AML-193 (cell line): ENCODE measurements at regions not wholly inside any gene's neighbourhood (a gene's known extent, or its start where the extent isn't known, plus 50 kb on each side); places are given as distances from the start of the nearest gene placed in this dataset.

ENCODE experiments used
- DNase-seq, 2 experiments: peaks; one replicate each; lab custom pipeline; 2025; lab: John Stamatoyannopoulos, UW

GRCh38 chr6:82015043-82015442 lies 232.5 kb downstream of the IBTK start:
- DNase-seq = peak; percentile 16 to 23

GRCh38 chr6:82013561-82014530 lies 233.7 kb downstream of the IBTK start:
- no peak for DNase-seq

- DNase-seq = peak; percentile 63 to 70
Observed at GRCh38 chr6:82006027-82006738, 241.4 kb downstream of the IBTK start.

DNA sequence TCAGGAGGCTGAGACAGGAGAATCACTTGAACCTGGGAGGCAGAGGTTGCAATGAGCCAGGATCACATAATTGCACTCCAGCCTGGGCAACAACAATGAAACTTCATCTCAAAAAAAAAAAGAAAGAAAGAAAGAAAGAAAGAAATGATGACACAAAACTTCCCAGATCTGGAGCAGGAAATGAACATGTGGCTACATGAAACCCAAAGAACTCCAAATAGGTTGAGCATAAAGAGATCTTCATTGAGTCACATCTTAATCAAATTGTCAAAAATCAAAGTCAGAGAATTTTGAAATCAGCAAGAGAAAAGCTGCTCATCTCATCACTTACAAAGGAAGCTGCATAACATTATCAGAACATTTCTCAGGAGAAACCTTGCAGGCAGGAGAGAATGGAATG lies 247.0 kb downstream of the IBTK start:
- DNase-seq = no peak

DNA sequence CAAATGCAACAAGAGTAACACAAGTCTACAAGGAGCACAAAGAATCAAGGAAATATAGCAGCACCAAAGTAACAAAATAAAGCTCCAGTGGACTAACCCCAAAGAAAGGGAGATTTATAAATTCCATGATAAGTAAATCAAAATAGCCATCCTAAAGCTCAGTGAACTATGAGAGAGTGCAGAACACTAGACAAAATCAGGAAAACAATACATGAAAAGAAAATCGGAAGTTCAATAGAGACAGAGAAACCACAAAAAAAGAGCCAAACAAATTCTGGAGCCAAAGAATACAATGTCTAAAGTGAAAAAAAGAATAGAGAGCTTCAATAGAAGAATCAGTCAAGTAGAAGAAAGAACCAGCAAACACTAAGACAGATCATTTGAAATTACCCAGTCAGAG lies 247.3 kb upstream of the TENT5A start:
- DNase-seq = no peak

DNA sequence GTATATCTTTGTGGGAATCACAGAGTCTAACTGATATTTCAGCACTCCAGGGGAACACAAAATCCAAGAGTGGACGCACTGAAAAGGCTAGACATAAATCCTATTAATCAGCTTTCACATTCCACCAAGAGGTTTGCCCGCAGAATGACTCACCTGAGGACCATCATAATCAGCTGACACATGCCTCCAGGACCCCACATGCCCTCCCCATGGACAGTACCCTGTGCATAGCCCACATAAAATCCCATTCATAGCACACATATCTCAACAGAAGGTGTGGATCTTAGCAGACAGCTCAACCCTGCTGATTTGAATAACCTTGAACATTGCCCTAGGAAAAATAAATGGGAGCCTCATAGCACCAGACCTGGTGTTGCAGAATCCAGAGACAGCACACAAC lies 246.8 kb upstream of the TENT5A start:
- no peak for DNase-seq

- DNase-seq = no peak
Observed at GRCh38 chr6:81998432-81998831, 246.0 kb upstream of the TENT5A start.

DNA sequence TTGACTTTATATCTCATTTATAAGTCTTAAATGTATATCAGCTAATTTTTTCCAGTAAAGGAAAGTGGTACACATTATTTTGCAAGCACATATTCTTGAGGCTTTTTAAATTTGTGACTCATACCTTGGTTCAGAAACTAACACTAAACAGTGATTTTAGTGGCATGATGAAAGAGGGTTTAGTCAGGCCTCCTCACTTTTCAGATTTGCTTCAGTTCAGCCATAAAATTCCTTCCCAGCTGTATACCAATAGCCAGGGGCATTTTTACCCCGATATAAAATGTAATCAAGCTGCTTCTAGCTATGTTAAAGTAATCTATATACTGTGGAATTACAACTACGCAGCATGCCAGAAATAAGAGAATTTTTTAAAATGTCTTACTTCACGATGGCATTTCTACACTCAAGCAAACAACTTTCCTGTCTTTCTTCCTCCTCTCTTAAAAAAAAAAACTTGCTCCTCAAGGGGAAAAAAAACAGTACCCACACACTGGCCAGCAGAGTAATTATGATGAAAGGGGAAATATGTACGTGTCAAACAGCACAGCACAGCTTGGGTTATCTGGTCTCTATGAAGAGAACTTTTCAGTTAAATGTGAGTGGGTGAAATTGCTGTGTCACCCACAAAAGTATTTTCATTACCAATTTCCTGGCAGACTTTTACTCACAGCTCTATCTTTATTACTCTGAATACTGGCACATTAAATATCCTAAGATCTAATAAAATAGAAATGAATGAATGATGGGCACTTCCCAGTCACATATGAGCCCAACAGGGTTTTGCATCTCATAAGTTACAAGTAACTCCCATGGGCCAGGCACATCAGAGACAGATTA lies 244.8 kb upstream of the TENT5A start:
- peak; percentile 77 to 84 for DNase-seq

GRCh38 chr6:81996414-81996813 lies 243.9 kb upstream of the TENT5A start:
- DNase-seq = no peak

GRCh38 chr6:81995548-81996289 lies 243.2 kb upstream of the TENT5A start:
- DNase-seq = no peak

GRCh38 chr6:81988871-81989270 lies 236.4 kb upstream of the TENT5A start:
- DNase-seq = no peak

DNA sequence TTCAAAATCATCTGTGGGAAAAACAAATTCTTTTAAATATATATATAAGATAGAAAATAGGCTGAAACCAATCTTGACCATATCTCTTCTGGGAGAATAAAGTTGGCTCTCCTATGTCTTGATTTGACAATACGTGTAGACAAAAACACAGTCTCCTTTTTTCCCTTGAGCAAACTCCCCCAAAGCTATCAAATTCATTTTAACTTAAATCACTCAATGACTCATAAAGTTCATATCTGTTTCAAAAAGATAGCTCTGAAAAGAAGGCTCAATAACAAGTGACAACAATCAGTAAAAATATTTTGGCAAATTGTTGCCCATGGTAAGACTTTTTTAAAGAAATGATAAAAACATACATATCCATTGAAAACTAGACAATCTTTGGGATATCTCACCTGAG lies 236.0 kb upstream of the TENT5A start:
- no peak for DNase-seq

- DNase-seq = no peak
Observed at GRCh38 chr6:81987293-81987692, 234.8 kb upstream of the TENT5A start.

DNA sequence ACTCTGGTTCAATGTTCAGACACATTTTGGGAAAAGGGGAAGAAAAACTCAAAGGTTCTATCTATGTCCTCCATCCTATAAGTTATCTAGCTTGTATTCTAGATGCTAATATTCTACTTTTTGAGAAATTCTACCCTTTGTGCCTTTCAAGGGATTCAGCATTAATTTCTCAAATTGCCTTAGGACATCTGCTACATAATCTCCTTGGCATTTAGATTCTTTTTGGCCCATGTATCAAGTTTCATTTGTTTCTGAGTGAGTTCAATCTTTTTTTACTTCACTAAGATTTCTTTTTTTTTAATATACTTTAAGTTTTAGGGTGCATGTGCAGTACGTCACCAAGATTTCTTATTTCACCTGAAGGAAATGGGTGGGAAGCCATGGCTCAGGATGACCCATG lies 232.7 kb upstream of the TENT5A start:
- DNase-seq = no peak

DNA sequence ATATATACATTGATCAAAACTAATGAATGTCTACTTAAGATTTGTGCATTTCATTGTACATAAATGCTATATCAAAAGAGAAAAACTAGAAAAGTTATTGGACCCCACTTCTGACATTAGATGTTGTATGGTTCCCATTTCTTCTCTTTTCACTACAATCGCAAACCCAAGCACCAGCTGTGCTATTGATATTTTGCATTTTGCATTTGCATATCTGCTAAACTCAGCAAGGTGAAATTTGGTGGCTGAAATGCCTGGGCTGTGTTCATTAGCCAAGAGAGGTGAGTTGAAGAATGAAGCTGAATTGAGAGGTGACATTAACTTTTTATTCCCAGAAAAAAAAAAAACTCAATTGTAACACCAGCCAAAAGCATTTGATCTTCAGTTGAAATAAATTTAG lies 232.1 kb upstream of the TENT5A start:
- DNase-seq = no peak

GRCh38 chr6:81981812-81982211 lies 229.3 kb upstream of the TENT5A start:
- no peak for DNase-seq

GRCh38 chr6:81979767-81980166 lies 227.3 kb upstream of the TENT5A start:
- no peak for DNase-seq

DNA sequence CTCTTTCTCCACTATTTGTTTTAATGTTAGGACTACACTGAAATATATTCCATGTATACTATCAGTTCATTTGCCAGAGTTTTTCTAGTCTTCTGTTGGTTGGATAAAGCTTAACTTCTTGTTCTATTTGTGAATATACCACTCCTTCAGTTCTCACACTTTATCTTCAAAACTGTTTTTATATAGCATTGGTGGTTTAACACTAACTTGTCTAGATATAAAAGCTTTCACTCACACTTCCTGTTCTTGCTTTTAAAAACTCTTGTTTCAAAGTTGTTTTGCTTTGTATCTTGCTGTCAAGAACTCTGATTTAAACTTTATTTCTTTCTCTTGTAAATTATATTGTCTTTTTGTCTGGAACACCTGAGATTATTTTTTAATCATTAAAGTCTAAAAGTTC lies 226.8 kb upstream of the TENT5A start:
- no peak for DNase-seq

DNA sequence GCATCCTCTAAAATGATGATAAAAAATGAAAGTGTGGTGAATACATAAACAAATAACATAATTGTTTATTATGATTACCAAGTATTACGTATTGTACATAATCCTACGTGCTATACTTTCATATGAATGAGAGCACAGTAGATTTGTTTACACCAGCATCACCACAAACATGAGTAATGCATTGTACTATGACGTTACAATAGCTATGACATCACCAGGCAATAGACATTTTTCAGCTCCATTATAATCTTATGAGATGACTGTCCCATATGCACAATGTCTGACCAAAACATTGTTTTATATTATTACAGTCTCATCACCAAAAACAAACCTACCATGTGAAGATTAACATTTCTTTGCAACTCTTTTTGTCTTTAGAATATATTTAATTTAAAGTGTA lies 225.7 kb upstream of the TENT5A start:
- DNase-seq = no peak

- DNase-seq = no peak
Observed at GRCh38 chr6:81977486-81977885, 225.0 kb upstream of the TENT5A start.

DNA sequence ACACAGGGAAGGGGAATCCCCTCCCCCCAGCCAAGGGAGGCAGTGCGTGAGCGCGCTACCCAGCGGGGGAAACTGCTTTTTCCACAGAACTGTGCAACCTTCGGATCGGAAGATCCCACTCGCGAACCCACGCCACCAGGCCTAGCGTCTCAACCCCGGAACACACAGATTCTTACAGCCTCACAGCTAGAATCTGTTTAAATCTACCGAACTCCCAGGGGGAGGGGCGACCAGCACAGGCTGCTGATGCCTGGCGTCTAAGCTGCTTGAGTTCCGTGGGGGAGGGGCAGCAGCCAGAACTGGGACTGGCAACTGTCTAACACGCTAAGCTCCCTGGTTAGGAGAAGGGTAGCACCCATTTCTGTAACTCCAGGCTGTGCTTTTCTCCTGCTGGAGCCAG lies 217.3 kb upstream of the TENT5A start:
- DNase-seq = no peak

DNA sequence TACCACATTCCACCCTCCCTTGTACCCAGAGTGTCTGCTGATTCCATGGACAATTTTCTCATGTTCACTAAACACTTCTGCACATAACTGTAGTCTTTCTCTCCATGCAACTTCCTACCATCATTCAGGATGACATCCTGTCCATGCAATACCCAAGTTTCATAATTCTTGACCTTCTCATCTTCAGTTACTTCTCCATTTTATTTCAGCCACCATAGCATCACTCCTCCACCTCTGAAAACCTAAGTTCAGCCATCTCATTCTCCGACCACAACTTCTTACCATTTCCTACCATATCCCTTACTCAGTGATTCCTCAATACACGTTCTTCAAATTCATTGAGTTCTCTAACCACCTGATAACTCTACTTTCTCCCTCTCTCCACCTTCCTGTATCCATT lies 216.5 kb upstream of the TENT5A start:
- peak; percentile 99 for DNase-seq
